ENCODE measurements at regions not wholly inside any gene's neighbourhood (a gene's known extent, or its start where the extent isn't known, plus 50 kb on each side); places are given as distances from the start of the nearest gene placed in this dataset.

GRCh38 chrX:873016-873415, 242.4 kb downstream of the SHOX start:
- in situ Hi-C loops (cut with HindIII; ENCODE audit: low sequenced_read_pairs): no loop called here
- no peak for TF ChIP-seq CTCF (IDR thresholded peaks at IDR 0.05; ENCODE audit: low read depth, low read length)
- H3K4me3 ChIP-seq (ENCODE audit: low read depth, low read length): no peak overlapping the region
- no peak for DNase-seq (ENCODE audit: low read depth, low spot score)

- no peak for TF ChIP-seq CTCF (IDR thresholded peaks at IDR 0.05; ENCODE audit: low read depth, low read length)
- no peak for DNase-seq (ENCODE audit: low read depth, low spot score)
- no peak overlapping the region for H3K4me3 ChIP-seq (ENCODE audit: low read depth, low read length)
- in situ Hi-C loops (cut with HindIII; ENCODE audit: low sequenced_read_pairs): no loop called here
Observed at GRCh38 chrX:872090-872489, 241.5 kb downstream of the SHOX start.

GRCh38 chrX:871626-872025, 241.0 kb downstream of the SHOX start:
- TF ChIP-seq CTCF (IDR thresholded peaks at IDR 0.05; ENCODE audit: low read depth, low read length): no peak
- in situ Hi-C loops (cut with HindIII; ENCODE audit: low sequenced_read_pairs): no loop called here
- no peak for DNase-seq (ENCODE audit: low read depth, low spot score)
- H3K4me3 ChIP-seq (ENCODE audit: low read depth, low read length): no peak overlapping the region

- H3K4me3 ChIP-seq (ENCODE audit: low read depth, low read length): no peak overlapping the region
- no peak for DNase-seq (ENCODE audit: low read depth, low spot score)
- in situ Hi-C loops (cut with HindIII; ENCODE audit: low sequenced_read_pairs): no loop called here
- no peak for TF ChIP-seq CTCF (IDR thresholded peaks at IDR 0.05; ENCODE audit: low read depth, low read length)
Observed at GRCh38 chrX:867966-868647, 237.5 kb downstream of the SHOX start.

- in situ Hi-C loops (cut with HindIII; ENCODE audit: low sequenced_read_pairs): no loop called here
- no peak overlapping the region for H3K4me3 ChIP-seq (ENCODE audit: low read depth, low read length)
- TF ChIP-seq CTCF (IDR thresholded peaks at IDR 0.05; ENCODE audit: low read depth, low read length): no peak
Observed at GRCh38 chrX:867502-867901, 236.9 kb downstream of the SHOX start.

GRCh38 chrX:866441-866990, 235.9 kb downstream of the SHOX start:
- in situ Hi-C loops (cut with HindIII; ENCODE audit: low sequenced_read_pairs): no loop called here
- TF ChIP-seq CTCF (IDR thresholded peaks at IDR 0.05; ENCODE audit: low read depth, low read length): no peak
- no peak overlapping the region for H3K4me3 ChIP-seq (ENCODE audit: low read depth, low read length)
- no peak for DNase-seq (ENCODE audit: low read depth, low spot score)

More at GRCh38 chrX:867502-867901, 236.9 kb downstream of the SHOX start:
- no peak for DNase-seq (ENCODE audit: low read depth, low spot score)

Measured in astrocyte of the spinal cord (primary cell).